ENCODE measurements at regions not wholly inside any gene's neighbourhood (a gene's known extent, or its start where the extent isn't known, plus 50 kb on each side); places are given as distances from the start of the nearest gene placed in this dataset.

GRCh38 chr5:89954916-89955315 lies 454.6 kb downstream of the CETN3 start:
- no peak for TF ChIP-seq POLR2A (IDR thresholded peaks at IDR 0.05)
- TF ChIP-seq CTCF (IDR thresholded peaks at IDR 0.05) = no peak
- TF ChIP-seq POLR2AphosphoS5 (IDR thresholded peaks at IDR 0.05) = no peak
